HEK293 (cell line): ENCODE measurements at regions not wholly inside any gene's neighbourhood (a gene's known extent, or its start where the extent isn't known, plus 50 kb on each side); places are given as distances from the start of the nearest gene placed in this dataset.

ENCODE experiments used
- CTCF ChIA-PET: fragments of 350-600 bp; formaldehyde crosslinking; extraction: SDS; loops from one replicate; lab custom pipeline; 2021; ENCODE audit warnings: antibody characterized with exemption; lab: Yijun Ruan, JAX
- POLR2A ChIA-PET: fragments of 300-600 bp; formaldehyde crosslinking; extraction: SDS; loops from one replicate; lab custom pipeline; 2020; ENCODE audit warnings: antibody characterized with exemption, inconsistent platforms; lab: Yijun Ruan, JAX
- H3K27ac ChIP-seq: fragments of 200-500 bp; sonication (Bioruptor generic); 2 replicates; pipeline ENCODE4 v1.5.1; 2014; ENCODE audit warnings: low read depth, low read length, control low read depth, inconsistent platforms; ENCODE audit errors: extremely low read depth
- H3K36me3 ChIP-seq, 2 experiments: fragments of 200-500 bp in 1 of 2; sonication (Bioruptor generic) in 1 of 2; 1 replicate in 1 of 2; 2 replicates in 1 of 2; pipeline ENCODE4 v1.5.1; 2014 to 2017; ENCODE audit warnings: inconsistent platforms in 2 of 2, low read length in 2 of 2; ENCODE audit not compliant: control insufficient read depth in 2 of 2, insufficient read depth in 1 of 2
- H3K4me1 ChIP-seq: fragments of 200-500 bp; sonication (Bioruptor generic); 2 replicates; pipeline ENCODE4 v1.5.1; 2014; ENCODE audit warnings: mild to moderate bottlenecking, low read length, inconsistent platforms; ENCODE audit not compliant: control insufficient read depth, insufficient read depth
- H3K4me3 ChIP-seq: 2 replicates; pipeline ENCODE4 v1.5.1; 2011; ENCODE audit warnings: low read depth, mild to moderate bottlenecking, control low read depth, low read length, moderate library complexity
- H3K9me3 ChIP-seq: fragments of 200-500 bp; sonication (Bioruptor generic); 2 replicates; pipeline ENCODE4 v1.5.1; 2014; ENCODE audit warnings: low read depth, low read length, inconsistent platforms; ENCODE audit not compliant: control insufficient read depth, insufficient read depth
- KLF7 ChIP-seq: fragments of 450-650 bp; formaldehyde crosslinking; IDR thresholded peaks from 2 replicates; pipeline ENCODE4 v1.5.1; 2016; ENCODE audit warnings: missing biosample characterization, missing genetic modification characterization, borderline replicate concordance
- RBAK ChIP-seq: fragments of 450-650 bp; formaldehyde crosslinking; IDR thresholded peaks from 2 replicates; pipeline ENCODE4 v1.5.1; 2016; ENCODE audit warnings: missing biosample characterization, missing genetic modification characterization
- SALL2 ChIP-seq: fragments of 450-650 bp; formaldehyde crosslinking; IDR thresholded peaks from 2 replicates; pipeline ENCODE4 v1.5.0; 2017; ENCODE audit warnings: missing biosample characterization, mild to moderate bottlenecking, missing genetic modification characterization, borderline replicate concordance
- SP2 ChIP-seq: fragments of 450-650 bp; formaldehyde crosslinking; IDR thresholded peaks from 2 replicates; pipeline ENCODE4 v1.5.1; 2016; ENCODE audit warnings: missing biosample characterization, missing genetic modification characterization
- ZBTB48 ChIP-seq: fragments of 450-650 bp; formaldehyde crosslinking; IDR thresholded peaks from 2 replicates; pipeline ENCODE4 v1.5.1; 2016; ENCODE audit warnings: missing biosample characterization, missing genetic modification characterization
- ZNF140 ChIP-seq: fragments of 450-650 bp; formaldehyde crosslinking; IDR thresholded peaks from 2 replicates; pipeline ENCODE4 v1.5.1; 2016; ENCODE audit warnings: missing biosample characterization, missing genetic modification characterization
- ZNF169 ChIP-seq: fragments of 450-650 bp; formaldehyde crosslinking; IDR thresholded peaks from 2 replicates; pipeline ENCODE4 v1.5.1; 2016; ENCODE audit warnings: missing biosample characterization, missing genetic modification characterization
- ZNF214 ChIP-seq: fragments of 450-650 bp; formaldehyde crosslinking; IDR thresholded peaks from 2 replicates; pipeline ENCODE4 v1.5.1; 2017; ENCODE audit warnings: missing biosample characterization, mild to moderate bottlenecking, missing genetic modification characterization, borderline replicate concordance
- ZNF24 ChIP-seq: fragments of 450-650 bp; formaldehyde crosslinking; IDR thresholded peaks from 2 replicates; pipeline ENCODE4 v1.5.1; 2016; ENCODE audit warnings: missing biosample characterization, missing genetic modification characterization
- ZNF549 ChIP-seq: fragments of 450-650 bp; IDR thresholded peaks from 2 replicates; pipeline ENCODE4 v1.5.1; 2018; ENCODE audit warnings: missing biosample characterization, missing genetic modification characterization, mild to moderate bottlenecking, inconsistent platforms, moderate library complexity
- ZNF555 ChIP-seq: fragments of 450-650 bp; formaldehyde crosslinking; conservative IDR thresholded peaks from 2 replicates; pipeline ENCODE4 v1.5.1; 2017; ENCODE audit warnings: missing biosample characterization, mild to moderate bottlenecking, missing genetic modification characterization, inconsistent platforms
- ZNF571 ChIP-seq: fragments of 450-650 bp; formaldehyde crosslinking; IDR thresholded peaks from 2 replicates; pipeline ENCODE4 v1.5.0; 2017; ENCODE audit warnings: missing biosample characterization, missing genetic modification characterization
- ZNF623 ChIP-seq: fragments of 450-650 bp; formaldehyde crosslinking; IDR thresholded peaks from 2 replicates; pipeline ENCODE4 v1.5.1; 2016; ENCODE audit warnings: missing biosample characterization, missing genetic modification characterization
- ZNF664 ChIP-seq: fragments of 450-650 bp; formaldehyde crosslinking; IDR thresholded peaks from 2 replicates; pipeline ENCODE4 v1.5.1; 2016; ENCODE audit warnings: missing biosample characterization, missing genetic modification characterization
- TF ChIP-seq, protein P1 (sequence below): fragments of 450-650 bp; formaldehyde crosslinking; IDR thresholded peaks from 2 replicates; pipeline ENCODE4 v1.5.1; 2016; ENCODE audit warnings: missing biosample characterization, missing genetic modification characterization, borderline replicate concordance
- TF ChIP-seq, protein P2 (sequence below): fragments of 450-650 bp; formaldehyde crosslinking; IDR thresholded peaks from 2 replicates; pipeline ENCODE4 v1.5.1; 2017; ENCODE audit warnings: missing biosample characterization, mild to moderate bottlenecking, missing genetic modification characterization, moderate library complexity
- TF ChIP-seq, protein P3 (sequence below): fragments of 450-650 bp; formaldehyde crosslinking; conservative IDR thresholded peaks from 2 replicates; pipeline ENCODE4 v1.5.1; 2016; ENCODE audit warnings: low read depth, missing biosample characterization, missing genetic modification characterization
- TF ChIP-seq, protein P4 (sequence below): fragments of 450-650 bp; IDR thresholded peaks from 2 replicates; pipeline ENCODE4 v1.5.1; 2018; ENCODE audit warnings: missing biosample characterization, mild to moderate bottlenecking, missing genetic modification characterization

DNA sequence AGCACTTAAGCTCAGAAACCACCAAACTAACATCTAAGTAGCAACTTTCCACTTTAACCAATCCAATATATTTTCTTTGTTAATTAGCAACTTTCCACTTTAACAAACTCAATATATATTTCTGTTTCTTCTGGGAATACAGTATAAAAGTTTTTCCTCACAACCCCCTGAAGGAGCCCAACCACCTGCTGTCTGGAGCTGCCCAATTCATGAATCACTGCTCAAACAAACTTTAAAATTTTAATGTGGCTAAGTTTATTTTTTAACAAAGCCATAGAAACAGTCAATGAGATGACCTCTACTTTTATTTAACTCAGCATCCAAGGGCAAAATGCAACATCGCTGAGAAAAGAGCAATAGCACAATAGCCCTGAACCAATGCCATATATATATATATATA, 500.1 kb downstream of the EPM2A start:
- ChIA-PET POLR2A (interaction anchor here (0.6 kb wide), 1 partner anchor 604 kb away, joined by 3 read pairs; no protein-coding TSS in a partner anchor), CTCF (interaction anchor here (1.2 kb wide), 1 partner anchor 650 kb away, joined by 3 read pairs; no protein-coding TSS in a partner anchor)
- H3K36me3 ChIP-seq: no peaks in the 10 kb centered on the region
- H3K27ac ChIP-seq: no peak overlapping the region
- H3K9me3 ChIP-seq: no peaks in the 10 kb centered on the region
- H3K4me3 ChIP-seq: no peak overlapping the region
- TF ChIP-seq ZNF24 (tag by site-specific recombination) (no peak), RBAK (no peak), ZNF169 (no peak), ZBTB48 (tag by site-specific recombination) (no peak), ZNF549 (tag by site-specific recombination) (peak; percentile 93), ZNF140 (no peak), ZNF664 (no peak), SALL2 (tag by site-specific recombination) (no peak), ZNF623 (tag by site-specific recombination) (no peak)
- TF ChIP-seq, protein P1, sequence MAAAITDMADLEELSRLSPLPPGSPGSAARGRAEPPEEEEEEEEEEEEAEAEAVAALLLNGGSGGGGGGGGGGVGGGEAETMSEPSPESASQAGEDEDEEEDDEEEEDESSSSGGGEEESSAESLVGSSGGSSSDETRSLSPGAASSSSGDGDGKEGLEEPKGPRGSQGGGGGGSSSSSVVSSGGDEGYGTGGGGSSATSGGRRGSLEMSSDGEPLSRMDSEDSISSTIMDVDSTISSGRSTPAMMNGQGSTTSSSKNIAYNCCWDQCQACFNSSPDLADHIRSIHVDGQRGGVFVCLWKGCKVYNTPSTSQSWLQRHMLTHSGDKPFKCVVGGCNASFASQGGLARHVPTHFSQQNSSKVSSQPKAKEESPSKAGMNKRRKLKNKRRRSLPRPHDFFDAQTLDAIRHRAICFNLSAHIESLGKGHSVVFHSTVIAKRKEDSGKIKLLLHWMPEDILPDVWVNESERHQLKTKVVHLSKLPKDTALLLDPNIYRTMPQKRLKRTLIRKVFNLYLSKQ (tag by site-specific recombination): no peak
- TF ChIP-seq, protein P2, sequence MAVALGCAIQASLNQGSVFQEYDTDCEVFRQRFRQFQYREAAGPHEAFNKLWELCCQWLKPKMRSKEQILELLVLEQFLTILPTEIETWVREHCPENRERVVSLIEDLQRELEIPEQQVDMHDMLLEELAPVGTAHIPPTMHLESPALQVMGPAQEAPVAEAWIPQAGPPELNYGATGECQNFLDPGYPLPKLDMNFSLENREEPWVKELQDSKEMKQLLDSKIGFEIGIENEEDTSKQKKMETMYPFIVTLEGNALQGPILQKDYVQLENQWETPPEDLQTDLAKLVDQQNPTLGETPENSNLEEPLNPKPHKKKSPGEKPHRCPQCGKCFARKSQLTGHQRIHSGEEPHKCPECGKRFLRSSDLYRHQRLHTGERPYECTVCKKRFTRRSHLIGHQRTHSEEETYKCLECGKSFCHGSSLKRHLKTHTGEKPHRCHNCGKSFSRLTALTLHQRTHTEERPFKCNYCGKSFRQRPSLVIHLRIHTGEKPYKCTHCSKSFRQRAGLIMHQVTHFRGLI (tag by site-specific recombination): 0 out of 2 replicates have a peak, but pooled peaks have one; percentile 13
- H3K4me1 ChIP-seq: no peaks in the 10 kb centered on the region

DNA sequence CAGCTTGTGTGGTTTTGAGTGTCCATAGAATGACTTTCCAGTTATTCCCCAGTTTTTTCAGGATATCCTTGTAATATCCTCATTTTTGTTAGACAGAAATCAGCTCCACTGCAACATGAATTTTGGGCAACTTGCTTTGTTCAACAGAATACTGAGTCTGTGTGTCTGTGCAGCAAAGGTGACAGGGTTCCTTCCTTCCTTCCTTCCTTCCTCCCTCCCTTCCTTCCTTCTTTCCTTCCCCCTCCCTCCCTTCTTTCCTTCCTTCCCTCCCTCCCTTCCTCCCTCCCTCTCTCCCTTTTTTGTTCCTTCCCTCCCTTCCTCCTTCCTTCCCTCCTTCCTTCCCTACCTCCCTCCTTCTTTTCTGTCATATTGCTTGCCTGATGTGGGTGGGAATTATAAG, 496.5 kb downstream of the EPM2A start:
- H3K36me3 ChIP-seq: no peaks in the 10 kb centered on the region
- H3K4me1 ChIP-seq: no peaks in the 10 kb centered on the region
- no peak for TF ChIP-seq ZBTB48 (tag by site-specific recombination)
- TF ChIP-seq ZNF555 (tag by site-specific recombination): no peak
- TF ChIP-seq SP2 (tag by site-specific recombination): no peak
- TF ChIP-seq, protein P3, sequence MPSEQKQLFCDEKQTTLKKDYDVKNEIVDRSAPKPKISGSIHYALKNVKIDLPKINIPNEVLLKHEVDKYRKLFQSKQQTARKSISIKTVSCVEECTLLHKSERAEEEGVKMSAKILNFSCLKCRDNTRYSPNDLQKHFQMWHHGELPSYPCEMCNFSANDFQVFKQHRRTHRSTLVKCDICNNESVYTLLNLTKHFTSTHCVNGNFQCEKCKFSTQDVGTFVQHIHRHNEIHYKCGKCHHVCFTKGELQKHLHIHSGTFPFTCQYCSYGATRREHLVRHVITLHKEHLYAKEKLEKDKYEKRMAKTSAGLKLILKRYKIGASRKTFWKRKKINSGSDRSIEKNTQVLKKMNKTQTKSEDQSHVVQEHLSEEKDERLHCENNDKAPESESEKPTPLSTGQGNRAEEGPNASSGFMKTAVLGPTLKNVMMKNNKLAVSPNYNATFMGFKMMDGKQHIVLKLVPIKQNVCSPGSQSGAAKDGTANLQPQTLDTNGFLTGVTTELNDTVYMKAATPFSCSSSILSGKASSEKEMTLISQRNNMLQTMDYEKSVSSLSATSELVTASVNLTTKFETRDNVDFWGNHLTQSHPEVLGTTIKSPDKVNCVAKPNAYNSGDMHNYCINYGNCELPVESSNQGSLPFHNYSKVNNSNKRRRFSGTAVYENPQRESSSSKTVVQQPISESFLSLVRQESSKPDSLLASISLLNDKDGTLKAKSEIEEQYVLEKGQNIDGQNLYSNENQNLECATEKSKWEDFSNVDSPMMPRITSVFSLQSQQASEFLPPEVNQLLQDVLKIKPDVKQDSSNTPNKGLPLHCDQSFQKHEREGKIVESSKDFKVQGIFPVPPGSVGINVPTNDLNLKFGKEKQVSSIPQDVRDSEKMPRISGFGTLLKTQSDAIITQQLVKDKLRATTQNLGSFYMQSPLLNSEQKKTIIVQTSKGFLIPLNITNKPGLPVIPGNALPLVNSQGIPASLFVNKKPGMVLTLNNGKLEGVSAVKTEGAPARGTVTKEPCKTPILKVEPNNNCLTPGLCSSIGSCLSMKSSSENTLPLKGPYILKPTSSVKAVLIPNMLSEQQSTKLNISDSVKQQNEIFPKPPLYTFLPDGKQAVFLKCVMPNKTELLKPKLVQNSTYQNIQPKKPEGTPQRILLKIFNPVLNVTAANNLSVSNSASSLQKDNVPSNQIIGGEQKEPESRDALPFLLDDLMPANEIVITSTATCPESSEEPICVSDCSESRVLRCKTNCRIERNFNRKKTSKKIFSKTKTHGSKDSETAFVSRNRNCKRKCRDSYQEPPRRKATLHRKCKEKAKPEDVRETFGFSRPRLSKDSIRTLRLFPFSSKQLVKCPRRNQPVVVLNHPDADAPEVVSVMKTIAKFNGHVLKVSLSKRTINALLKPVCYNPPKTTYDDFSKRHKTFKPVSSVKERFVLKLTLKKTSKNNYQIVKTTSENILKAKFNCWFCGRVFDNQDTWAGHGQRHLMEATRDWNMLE (tag by site-specific recombination): no peak
- no peak for TF ChIP-seq KLF7 (tag by site-specific recombination)
- no peak for TF ChIP-seq ZNF571 (tag by site-specific recombination)
- TF ChIP-seq, protein P4, sequence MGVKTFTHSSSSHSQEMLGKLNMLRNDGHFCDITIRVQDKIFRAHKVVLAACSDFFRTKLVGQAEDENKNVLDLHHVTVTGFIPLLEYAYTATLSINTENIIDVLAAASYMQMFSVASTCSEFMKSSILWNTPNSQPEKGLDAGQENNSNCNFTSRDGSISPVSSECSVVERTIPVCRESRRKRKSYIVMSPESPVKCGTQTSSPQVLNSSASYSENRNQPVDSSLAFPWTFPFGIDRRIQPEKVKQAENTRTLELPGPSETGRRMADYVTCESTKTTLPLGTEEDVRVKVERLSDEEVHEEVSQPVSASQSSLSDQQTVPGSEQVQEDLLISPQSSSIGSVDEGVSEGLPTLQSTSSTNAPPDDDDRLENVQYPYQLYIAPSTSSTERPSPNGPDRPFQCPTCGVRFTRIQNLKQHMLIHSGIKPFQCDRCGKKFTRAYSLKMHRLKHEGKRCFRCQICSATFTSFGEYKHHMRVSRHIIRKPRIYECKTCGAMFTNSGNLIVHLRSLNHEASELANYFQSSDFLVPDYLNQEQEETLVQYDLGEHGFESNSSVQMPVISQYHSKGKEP (tag by site-specific recombination): no peak
- no peak for TF ChIP-seq ZNF214 (tag by site-specific recombination)
- no peak overlapping the region for H3K27ac ChIP-seq
- ChIA-PET POLR2A (no interaction called here), CTCF (no interaction called here)
- H3K9me3 ChIP-seq: no peaks in the 10 kb centered on the region
- no peak overlapping the region for H3K4me3 ChIP-seq
